GM23338 (cell line): ENCODE measurements at regions not wholly inside any gene's neighbourhood (a gene's known extent, or its start where the extent isn't known, plus 50 kb on each side); places are given as distances from the start of the nearest gene placed in this dataset.

Source experiments
- CREB1 ChIP-seq: fragments of 250-450 bp; sonication (Bioruptor Pico); IDR thresholded peaks from 2 replicates; pipeline ENCODE4 v1.5.0; 2020; ENCODE audit warnings: low read depth, mild to moderate bottlenecking, moderate library complexity
- EZH2 ChIP-seq: fragments of 200-600 bp; sonication (generic); IDR thresholded peaks from one replicate; pipeline ENCODE4 v1.8.0; 2017; ENCODE audit warnings: antibody characterized with exemption, mild to moderate bottlenecking, low read depth; ENCODE audit not compliant: unreplicated experiment
- EZH2phosphoT487 ChIP-seq: fragments of 200-600 bp; sonication (generic); IDR thresholded peaks from one replicate; pipeline ENCODE4 v1.8.1; 2018; ENCODE audit warnings: antibody characterized with exemption; ENCODE audit not compliant: unreplicated experiment
- POLR2AphosphoS5 ChIP-seq: IDR thresholded peaks from 2 replicates; pipeline ENCODE4 v1.6.1; 2016; ENCODE audit warnings: antibody characterized with exemption, low read depth
- ZNF114 ChIP-seq: fragments of 250-450 bp; sonication (Bioruptor Pico); IDR thresholded peaks from 2 replicates; pipeline ENCODE4 v1.5.0; 2020; ENCODE audit warnings: mild to moderate bottlenecking, moderate library complexity
- TF ChIP-seq, protein P1 (sequence below): IDR thresholded peaks from one replicate; pipeline ENCODE4 v1.6.1; 2018; ENCODE audit warnings: antibody characterized with exemption; ENCODE audit not compliant: unreplicated experiment
- TF ChIP-seq, protein P2 (sequence below), 2 experiments: fragments of 200-600 bp in 1 of 2; sonication (generic) in 1 of 2; conservative IDR thresholded peaks; 2 replicates each; pipeline versions ENCODE4 v1.5.1 to v1.6.1; 2016 to 2017; ENCODE audit warnings: antibody characterized with exemption in 2 of 2, low read depth in 2 of 2, mild to moderate bottlenecking in 2 of 2, moderate library complexity in 1 of 2
- TF ChIP-seq, protein P3 (sequence below): IDR thresholded peaks from 2 replicates; pipeline ENCODE4 v1.6.1; 2016; ENCODE audit warnings: antibody characterized with exemption

DNA sequence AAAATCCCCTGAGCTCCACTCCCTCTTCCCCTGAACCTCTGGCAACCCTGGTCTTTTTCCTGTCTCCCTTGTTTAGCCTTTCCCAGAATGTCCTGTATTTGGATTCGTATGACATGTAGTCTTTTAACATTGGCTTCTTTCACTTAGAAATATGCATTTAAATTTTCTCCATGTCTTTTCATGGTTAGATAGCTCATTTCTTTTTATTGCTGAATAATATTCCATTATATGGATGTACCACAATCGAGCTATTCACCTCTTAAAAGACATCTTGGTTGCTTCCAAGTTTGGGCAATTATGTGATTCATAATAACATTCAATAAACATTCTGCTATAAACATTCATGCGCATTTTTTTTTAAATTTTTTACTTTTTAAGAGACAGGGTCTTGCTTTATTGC lies 99.6 kb upstream of the ZNF536 start:
- TF ChIP-seq, protein P1, sequence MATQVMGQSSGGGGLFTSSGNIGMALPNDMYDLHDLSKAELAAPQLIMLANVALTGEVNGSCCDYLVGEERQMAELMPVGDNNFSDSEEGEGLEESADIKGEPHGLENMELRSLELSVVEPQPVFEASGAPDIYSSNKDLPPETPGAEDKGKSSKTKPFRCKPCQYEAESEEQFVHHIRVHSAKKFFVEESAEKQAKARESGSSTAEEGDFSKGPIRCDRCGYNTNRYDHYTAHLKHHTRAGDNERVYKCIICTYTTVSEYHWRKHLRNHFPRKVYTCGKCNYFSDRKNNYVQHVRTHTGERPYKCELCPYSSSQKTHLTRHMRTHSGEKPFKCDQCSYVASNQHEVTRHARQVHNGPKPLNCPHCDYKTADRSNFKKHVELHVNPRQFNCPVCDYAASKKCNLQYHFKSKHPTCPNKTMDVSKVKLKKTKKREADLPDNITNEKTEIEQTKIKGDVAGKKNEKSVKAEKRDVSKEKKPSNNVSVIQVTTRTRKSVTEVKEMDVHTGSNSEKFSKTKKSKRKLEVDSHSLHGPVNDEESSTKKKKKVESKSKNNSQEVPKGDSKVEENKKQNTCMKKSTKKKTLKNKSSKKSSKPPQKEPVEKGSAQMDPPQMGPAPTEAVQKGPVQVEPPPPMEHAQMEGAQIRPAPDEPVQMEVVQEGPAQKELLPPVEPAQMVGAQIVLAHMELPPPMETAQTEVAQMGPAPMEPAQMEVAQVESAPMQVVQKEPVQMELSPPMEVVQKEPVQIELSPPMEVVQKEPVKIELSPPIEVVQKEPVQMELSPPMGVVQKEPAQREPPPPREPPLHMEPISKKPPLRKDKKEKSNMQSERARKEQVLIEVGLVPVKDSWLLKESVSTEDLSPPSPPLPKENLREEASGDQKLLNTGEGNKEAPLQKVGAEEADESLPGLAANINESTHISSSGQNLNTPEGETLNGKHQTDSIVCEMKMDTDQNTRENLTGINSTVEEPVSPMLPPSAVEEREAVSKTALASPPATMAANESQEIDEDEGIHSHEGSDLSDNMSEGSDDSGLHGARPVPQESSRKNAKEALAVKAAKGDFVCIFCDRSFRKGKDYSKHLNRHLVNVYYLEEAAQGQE: no peak
- TF ChIP-seq, protein P2, sequence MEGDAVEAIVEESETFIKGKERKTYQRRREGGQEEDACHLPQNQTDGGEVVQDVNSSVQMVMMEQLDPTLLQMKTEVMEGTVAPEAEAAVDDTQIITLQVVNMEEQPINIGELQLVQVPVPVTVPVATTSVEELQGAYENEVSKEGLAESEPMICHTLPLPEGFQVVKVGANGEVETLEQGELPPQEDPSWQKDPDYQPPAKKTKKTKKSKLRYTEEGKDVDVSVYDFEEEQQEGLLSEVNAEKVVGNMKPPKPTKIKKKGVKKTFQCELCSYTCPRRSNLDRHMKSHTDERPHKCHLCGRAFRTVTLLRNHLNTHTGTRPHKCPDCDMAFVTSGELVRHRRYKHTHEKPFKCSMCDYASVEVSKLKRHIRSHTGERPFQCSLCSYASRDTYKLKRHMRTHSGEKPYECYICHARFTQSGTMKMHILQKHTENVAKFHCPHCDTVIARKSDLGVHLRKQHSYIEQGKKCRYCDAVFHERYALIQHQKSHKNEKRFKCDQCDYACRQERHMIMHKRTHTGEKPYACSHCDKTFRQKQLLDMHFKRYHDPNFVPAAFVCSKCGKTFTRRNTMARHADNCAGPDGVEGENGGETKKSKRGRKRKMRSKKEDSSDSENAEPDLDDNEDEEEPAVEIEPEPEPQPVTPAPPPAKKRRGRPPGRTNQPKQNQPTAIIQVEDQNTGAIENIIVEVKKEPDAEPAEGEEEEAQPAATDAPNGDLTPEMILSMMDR (conservative IDR thresholded peaks at IDR 0.05; ENCODE audit: low read depth in 2 of 2): no peak
- TF ChIP-seq POLR2AphosphoS5 (no peak), EZH2phosphoT487 (no peak), EZH2 (no peak), CREB1 (CRISPR knock-in tag) (no peak), ZNF114 (CRISPR knock-in tag) (no peak)
- TF ChIP-seq, protein P3, sequence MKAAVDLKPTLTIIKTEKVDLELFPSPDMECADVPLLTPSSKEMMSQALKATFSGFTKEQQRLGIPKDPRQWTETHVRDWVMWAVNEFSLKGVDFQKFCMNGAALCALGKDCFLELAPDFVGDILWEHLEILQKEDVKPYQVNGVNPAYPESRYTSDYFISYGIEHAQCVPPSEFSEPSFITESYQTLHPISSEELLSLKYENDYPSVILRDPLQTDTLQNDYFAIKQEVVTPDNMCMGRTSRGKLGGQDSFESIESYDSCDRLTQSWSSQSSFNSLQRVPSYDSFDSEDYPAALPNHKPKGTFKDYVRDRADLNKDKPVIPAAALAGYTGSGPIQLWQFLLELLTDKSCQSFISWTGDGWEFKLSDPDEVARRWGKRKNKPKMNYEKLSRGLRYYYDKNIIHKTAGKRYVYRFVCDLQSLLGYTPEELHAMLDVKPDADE: no peak
